Activated naive CD8-positive, alpha-beta T cell treated with anti-CD3 and anti-CD28 coated beads, Interleukin-2, amount 50 U/mL, for 24 hours (primary cell): ENCODE measurements at regions not wholly inside any gene's neighbourhood (a gene's known extent, or its start where the extent isn't known, plus 50 kb on each side); places are given as distances from the start of the nearest gene placed in this dataset.

ENCODE experiments used
- ATAC-seq: fragments of 150-1000 bp; cut with Tn5 transposase; one replicate; pipeline ENCODE4 v1.10.0; 2021
- DNase-seq: peaks from one replicate; pipeline ENCODE4 v3.0.0; 2021
- H3K27ac Mint-ChIP-seq: one replicate; pipeline ENCODE4 v1.8.0; 2021; ENCODE audit warnings: mild to moderate bottlenecking, mixed read lengths
- H3K27me3 Mint-ChIP-seq: one replicate; pipeline ENCODE4 v1.8.0; 2021; ENCODE audit warnings: mixed read lengths
- H3K36me3 Mint-ChIP-seq: one replicate; pipeline ENCODE4 v1.8.0; 2021; ENCODE audit warnings: low read depth, mixed read lengths
- H3K4me1 Mint-ChIP-seq: one replicate; pipeline ENCODE4 v1.8.0; 2021; ENCODE audit warnings: mixed read lengths
- H3K4me3 Mint-ChIP-seq: one replicate; pipeline ENCODE4 v1.8.0; 2021; ENCODE audit warnings: mild to moderate bottlenecking, moderate library complexity, mixed read lengths
- H3K9me3 Mint-ChIP-seq: one replicate; pipeline ENCODE4 v1.8.0; 2021; ENCODE audit warnings: mixed read lengths

GRCh38 chr7:16204953-16205352 is 216.4 kb downstream of the CRPPA start:
- no peak for ATAC-seq
- DNase-seq = no peak
- H3K9me3 Mint-ChIP-seq = peaks cover 4% of the 10 kb centered on the region
- H3K36me3 Mint-ChIP-seq = no peaks in the 10 kb centered on the region
- H3K4me1 Mint-ChIP-seq = no peaks in the 10 kb centered on the region
- H3K4me3 Mint-ChIP-seq = no peak overlapping the region
- H3K27me3 Mint-ChIP-seq = no peaks in the 10 kb centered on the region
- H3K27ac Mint-ChIP-seq = no peak overlapping the region

- ATAC-seq = no peak
- no peak overlapping the region for H3K27ac Mint-ChIP-seq
- no peaks in the 10 kb centered on the region for H3K27me3 Mint-ChIP-seq
- no peak overlapping the region for H3K4me3 Mint-ChIP-seq
- DNase-seq = no peak
- H3K9me3 Mint-ChIP-seq = peaks cover 4% of the 10 kb centered on the region
- no peaks in the 10 kb centered on the region for H3K4me1 Mint-ChIP-seq
- no peaks in the 10 kb centered on the region for H3K36me3 Mint-ChIP-seq
Observed at GRCh38 chr7:16203065-16203464, 218.3 kb downstream of the CRPPA start.

GRCh38 chr7:16202303-16202702 is 219.0 kb downstream of the CRPPA start:
- DNase-seq (no peak), ATAC-seq (no peak)
- Mint-ChIP-seq H3K4me1 (no peaks in the 10 kb centered on the region), H3K27me3 (no peaks in the 10 kb centered on the region), H3K27ac (no peak overlapping the region), H3K9me3 (peaks cover 4% of the 10 kb centered on the region), H3K36me3 (no peaks in the 10 kb centered on the region), H3K4me3 (no peak overlapping the region)

GRCh38 chr7:16200591-16200990 is 220.7 kb downstream of the CRPPA start:
- no peaks in the 10 kb centered on the region for H3K36me3 Mint-ChIP-seq
- DNase-seq = no peak
- H3K27ac Mint-ChIP-seq = no peak overlapping the region
- no peak overlapping the region for H3K4me3 Mint-ChIP-seq
- no peaks in the 10 kb centered on the region for H3K27me3 Mint-ChIP-seq
- H3K4me1 Mint-ChIP-seq = no peaks in the 10 kb centered on the region
- H3K9me3 Mint-ChIP-seq = peaks cover 4% of the 10 kb centered on the region
- no peak for ATAC-seq

GRCh38 chr7:16193631-16194030 is 227.7 kb downstream of the CRPPA start:
- Mint-ChIP-seq H3K4me1 (no peaks in the 10 kb centered on the region), H3K36me3 (no peaks in the 10 kb centered on the region), H3K27me3 (no peaks in the 10 kb centered on the region), H3K4me3 (no peak overlapping the region), H3K9me3 (no peaks in the 10 kb centered on the region), H3K27ac (no peak overlapping the region)
- ATAC-seq (no peak), DNase-seq (no peak)

GRCh38 chr7:16189026-16189715 is 232.2 kb downstream of the CRPPA start:
- Mint-ChIP-seq H3K4me3 (no peak overlapping the region), H3K27me3 (no peaks in the 10 kb centered on the region), H3K27ac (no peak overlapping the region), H3K4me1 (no peaks in the 10 kb centered on the region), H3K9me3 (peaks cover 5% of the 10 kb centered on the region), H3K36me3 (no peaks in the 10 kb centered on the region)
- DNase-seq (no peak), ATAC-seq (no peak)

- H3K36me3 Mint-ChIP-seq = no peaks in the 10 kb centered on the region
- H3K4me3 Mint-ChIP-seq = no peak overlapping the region
- H3K27ac Mint-ChIP-seq = no peak overlapping the region
- ATAC-seq = no peak
- H3K4me1 Mint-ChIP-seq = no peaks in the 10 kb centered on the region
- H3K9me3 Mint-ChIP-seq = peaks cover 5% of the 10 kb centered on the region
- H3K27me3 Mint-ChIP-seq = no peaks in the 10 kb centered on the region
- no peak for DNase-seq
Observed at GRCh38 chr7:16187131-16187530, 234.2 kb downstream of the CRPPA start.

- no peaks in the 10 kb centered on the region for H3K4me1 Mint-ChIP-seq
- no peaks in the 10 kb centered on the region for H3K9me3 Mint-ChIP-seq
- H3K36me3 Mint-ChIP-seq = no peaks in the 10 kb centered on the region
- ATAC-seq (no peak), DNase-seq (no peak)
- H3K27me3 Mint-ChIP-seq = no peaks in the 10 kb centered on the region
- no peak overlapping the region for H3K4me3 Mint-ChIP-seq
- no peak overlapping the region for H3K27ac Mint-ChIP-seq
Observed at GRCh38 chr7:16178585-16178984, 242.8 kb downstream of the CRPPA start.

- no peaks in the 10 kb centered on the region for H3K27me3 Mint-ChIP-seq
- H3K4me3 Mint-ChIP-seq = no peak overlapping the region
- H3K4me1 Mint-ChIP-seq = no peaks in the 10 kb centered on the region
- H3K27ac Mint-ChIP-seq = no peak overlapping the region
- no peaks in the 10 kb centered on the region for H3K9me3 Mint-ChIP-seq
- ATAC-seq (no peak), DNase-seq (no peak)
- H3K36me3 Mint-ChIP-seq = no peaks in the 10 kb centered on the region
Observed at GRCh38 chr7:16178092-16178491, 243.2 kb downstream of the CRPPA start.

GRCh38 chr7:16174253-16174652 is 247.1 kb downstream of the CRPPA start:
- Mint-ChIP-seq H3K9me3 (no peaks in the 10 kb centered on the region), H3K27ac (no peak overlapping the region), H3K4me3 (no peak overlapping the region), H3K27me3 (no peaks in the 10 kb centered on the region), H3K4me1 (no peaks in the 10 kb centered on the region), H3K36me3 (no peaks in the 10 kb centered on the region)
- DNase-seq (no peak), ATAC-seq (no peak)

GRCh38 chr7:16172366-16172765 is 249.0 kb downstream of the CRPPA start:
- DNase-seq (no peak), ATAC-seq (no peak)
- Mint-ChIP-seq H3K9me3 (no peaks in the 10 kb centered on the region), H3K4me3 (no peak overlapping the region), H3K27me3 (no peaks in the 10 kb centered on the region), H3K4me1 (no peaks in the 10 kb centered on the region), H3K27ac (no peak overlapping the region), H3K36me3 (no peaks in the 10 kb centered on the region)

GRCh38 chr7:16171928-16172327 is 249.4 kb downstream of the CRPPA start:
- Mint-ChIP-seq H3K4me3 (no peak overlapping the region), H3K27me3 (no peaks in the 10 kb centered on the region), H3K4me1 (no peaks in the 10 kb centered on the region), H3K9me3 (no peaks in the 10 kb centered on the region), H3K27ac (no peak overlapping the region), H3K36me3 (no peaks in the 10 kb centered on the region)
- DNase-seq (no peak), ATAC-seq (no peak)

- no peaks in the 10 kb centered on the region for H3K9me3 Mint-ChIP-seq
- H3K27ac Mint-ChIP-seq = no peak overlapping the region
- H3K27me3 Mint-ChIP-seq = no peaks in the 10 kb centered on the region
- H3K36me3 Mint-ChIP-seq = no peaks in the 10 kb centered on the region
- DNase-seq = no peak
- ATAC-seq = no peak
- H3K4me3 Mint-ChIP-seq = no peak overlapping the region
- H3K4me1 Mint-ChIP-seq = no peaks in the 10 kb centered on the region
Observed at GRCh38 chr7:16170671-16171070, 250.7 kb downstream of the CRPPA start.

GRCh38 chr7:16169537-16169936 is 251.8 kb downstream of the CRPPA start:
- Mint-ChIP-seq H3K27me3 (peaks cover 1% of the 10 kb centered on the region), H3K4me3 (no peak overlapping the region), H3K4me1 (no peaks in the 10 kb centered on the region), H3K36me3 (no peaks in the 10 kb centered on the region), H3K9me3 (no peaks in the 10 kb centered on the region), H3K27ac (no peak overlapping the region)
- no peak for DNase-seq
- ATAC-seq = no peak

- H3K9me3 Mint-ChIP-seq = peaks cover 7% of the 10 kb centered on the region
- DNase-seq = no peak
- no peak overlapping the region for H3K4me3 Mint-ChIP-seq
Observed at GRCh38 chr7:16167526-16167925, 253.8 kb downstream of the CRPPA start.

GRCh38 chr7:16144361-16144760 is 277.0 kb downstream of the CRPPA start:
- DNase-seq = no peak
- Mint-ChIP-seq H3K9me3 (peaks cover 34% of the 10 kb centered on the region), H3K4me1 (no peaks in the 10 kb centered on the region), H3K27me3 (no peaks in the 10 kb centered on the region), H3K4me3 (no peak overlapping the region), H3K36me3 (peaks cover 2% of the 10 kb centered on the region), H3K27ac (no peak overlapping the region)
- ATAC-seq = no peak

More at GRCh38 chr7:16167526-16167925, 253.8 kb downstream of the CRPPA start:
- ATAC-seq = no peak
- H3K36me3 Mint-ChIP-seq = no peaks in the 10 kb centered on the region
- H3K27me3 Mint-ChIP-seq = peaks cover 1% of the 10 kb centered on the region
- no peaks in the 10 kb centered on the region for H3K4me1 Mint-ChIP-seq
- H3K27ac Mint-ChIP-seq = no peak overlapping the region
